Activated T-helper 1 cell treated with anti-CD3 and anti-CD28 coated beads, Interleukin-2, amount 50 U/mL, for 16 hours (primary cell): ENCODE measurements at regions not wholly inside any gene's neighbourhood (a gene's known extent, or its start where the extent isn't known, plus 50 kb on each side); places are given as distances from the start of the nearest gene placed in this dataset.
"Not testable (repeated sequence)": the region's sequence is repeated elsewhere in the genome, so short reads cannot be mapped to it uniquely, and the experiment has no call there.

Experiments used
- DNase-seq, 2 donors: peaks; one replicate each; pipeline ENCODE4 v3.0.0-alpha.2; 2020; ENCODE audit warnings: low read depth in 1 of 2, low spot score in 1 of 2

DNA sequence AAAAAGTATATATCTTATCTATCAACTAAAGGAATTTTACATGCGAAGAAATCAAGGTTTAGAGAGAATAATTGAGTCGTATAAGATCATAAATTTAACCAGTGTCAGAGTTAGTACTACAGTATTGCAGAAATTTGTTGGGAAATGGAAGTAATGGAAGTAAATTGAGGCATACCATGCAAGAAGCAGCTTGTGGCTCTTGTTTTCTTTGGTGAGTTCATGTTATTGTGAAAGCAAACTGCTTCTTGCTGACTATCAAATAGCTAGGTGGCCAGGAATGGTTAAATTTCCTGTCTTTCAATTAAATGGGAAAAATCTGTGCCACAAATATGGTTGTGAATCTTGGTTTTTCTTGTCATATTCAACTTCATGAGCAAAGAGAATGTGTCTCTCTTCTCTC, 652.7 kb downstream of the LMO4 start:
- DNase-seq: no peak

- no peak for DNase-seq
These were observed 653.1 kb downstream of the LMO4 start for GRCh38 chr1:87981810-87982209.

DNA sequence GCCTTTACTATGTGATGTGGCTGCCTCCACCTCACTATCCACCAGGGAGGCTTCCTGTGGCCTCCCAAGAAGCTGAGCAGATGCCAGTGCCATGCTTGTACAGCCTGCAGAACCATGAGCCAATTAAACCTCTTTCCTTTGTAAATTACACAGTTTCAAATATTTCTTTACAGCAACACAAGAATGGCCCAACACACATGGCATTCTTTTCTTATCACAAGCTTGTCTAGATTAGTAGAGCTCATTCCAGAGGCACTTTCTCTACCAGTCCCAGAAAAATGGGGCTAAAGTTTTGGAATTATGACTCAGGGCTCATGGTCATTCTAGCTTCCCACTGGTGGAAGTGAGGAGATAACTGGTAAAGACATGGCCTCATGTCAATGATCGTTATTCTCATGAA, 655.2 kb downstream of the LMO4 start:
- no peak for DNase-seq

DNA sequence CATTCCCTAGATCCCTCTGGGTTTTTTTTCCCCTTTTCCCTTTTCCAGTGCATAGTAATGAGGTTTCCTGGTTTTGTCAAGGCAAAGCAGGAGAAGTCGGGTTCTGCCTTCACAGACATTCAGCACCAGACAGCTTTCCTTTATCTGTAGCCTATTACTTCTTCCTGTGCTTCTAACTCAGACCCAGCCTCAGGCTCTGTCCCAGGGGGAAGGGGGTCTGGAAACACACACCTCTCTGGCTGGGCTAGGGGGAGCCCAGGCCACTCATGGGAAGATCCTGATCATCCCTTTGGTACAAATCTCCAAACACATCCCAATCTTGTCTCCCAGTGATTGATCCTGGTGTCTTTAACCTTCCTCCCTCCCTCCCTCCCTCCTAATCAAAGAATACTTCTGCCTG, 656.4 kb downstream of the LMO4 start:
- DNase-seq: no peak

GRCh38 chr1:87986130-87986866, 657.6 kb downstream of the LMO4 start:
- DNase-seq: no peak

DNA sequence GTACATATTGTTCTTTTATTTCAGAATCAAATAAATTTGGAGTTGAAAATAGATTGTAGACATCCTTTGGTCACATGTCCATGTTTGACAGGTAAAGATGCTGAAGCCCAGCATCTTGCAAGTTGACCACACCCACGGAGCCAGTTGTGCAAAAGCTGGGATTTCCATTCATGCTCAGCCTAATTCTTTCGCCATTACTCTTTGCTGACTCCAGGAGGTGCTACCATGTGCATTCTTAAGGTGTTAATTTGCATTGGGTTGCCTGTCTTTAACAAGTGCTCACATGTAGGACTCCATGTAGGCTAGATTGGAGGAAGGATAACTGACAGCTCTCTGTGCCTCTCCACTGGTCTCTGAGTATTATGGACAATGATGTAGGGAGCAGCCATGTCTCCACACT, 660.7 kb downstream of the LMO4 start:
- DNase-seq: no peak

GRCh38 chr1:87992536-87992935, 663.9 kb downstream of the LMO4 start:
- DNase-seq: not testable (repeated sequence)

- no peak for DNase-seq
These were observed 664.4 kb downstream of the LMO4 start for GRCh38 chr1:87993051-87993450.

- no peak for DNase-seq
These were observed 671.2 kb downstream of the LMO4 start for GRCh38 chr1:87999852-88000251.

GRCh38 chr1:88001460-88001859, 672.8 kb downstream of the LMO4 start:
- no peak for DNase-seq

- DNase-seq: no peak
These were observed 674.6 kb downstream of the LMO4 start for GRCh38 chr1:88003255-88003654.

DNA sequence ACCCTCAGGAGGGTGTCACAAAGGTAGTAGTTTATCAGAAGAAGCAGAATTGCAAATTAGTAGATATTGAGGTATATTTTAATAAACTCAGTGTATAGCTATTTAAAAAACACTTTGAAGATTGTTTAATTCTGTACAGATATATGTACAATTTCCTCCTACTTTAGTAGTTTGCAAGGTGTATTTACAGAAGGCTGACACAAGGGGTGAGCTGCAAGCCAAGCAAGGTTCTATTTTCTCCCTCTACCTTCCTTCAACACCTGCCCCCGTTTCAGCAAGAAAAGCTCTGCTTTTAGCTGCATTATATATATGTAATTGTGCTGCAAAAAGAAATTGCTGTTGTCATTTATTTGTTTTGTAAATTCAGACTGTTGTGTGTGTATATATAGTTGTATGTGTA, 674.2 kb upstream of the PKN2 start:
- no peak for DNase-seq

DNA sequence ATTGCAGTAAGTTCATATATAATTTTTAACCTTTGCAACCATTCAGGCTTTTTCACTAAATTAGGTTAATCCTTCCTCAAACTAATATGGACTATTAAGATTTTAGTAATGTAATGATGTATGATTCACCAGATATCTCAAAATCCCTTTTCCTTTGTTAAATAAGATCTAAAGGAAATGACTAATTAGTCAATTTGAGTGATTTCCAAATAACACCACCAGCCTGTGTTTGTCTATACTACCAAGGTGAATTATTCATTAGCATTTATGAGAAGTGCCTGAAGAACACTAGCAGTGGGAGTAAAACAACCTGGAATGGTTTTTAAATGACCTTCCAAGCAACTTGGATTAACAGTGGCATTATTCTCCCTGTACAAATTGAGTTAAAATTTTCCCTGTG, 670.6 kb upstream of the PKN2 start:
- DNase-seq: no peak

DNA sequence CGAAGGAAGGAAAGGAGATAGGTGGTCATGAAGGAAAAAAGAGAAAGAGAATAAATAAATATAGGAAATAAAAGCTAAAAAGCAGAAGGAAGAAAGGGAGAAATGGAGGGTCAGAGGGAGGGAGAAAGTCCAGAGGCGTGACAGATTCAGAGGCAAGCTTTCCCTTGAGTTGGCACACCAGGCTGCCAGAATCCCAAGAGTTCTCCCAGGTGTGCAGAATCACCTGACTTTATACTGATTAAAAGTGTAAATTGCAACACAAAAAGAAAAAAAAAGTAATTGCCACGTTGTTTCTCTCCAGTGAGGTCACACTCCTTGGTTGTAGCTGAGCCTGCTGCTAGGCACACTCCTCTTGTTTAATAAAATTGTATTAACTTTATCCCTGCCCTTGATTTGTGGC, 669.9 kb upstream of the PKN2 start:
- no peak for DNase-seq

GRCh38 chr1:88016947-88017346, 667.1 kb upstream of the PKN2 start:
- no peak for DNase-seq

- DNase-seq: no peak
These were observed 662.5 kb upstream of the PKN2 start for GRCh38 chr1:88021529-88021928.

GRCh38 chr1:88022516-88022915, 661.6 kb upstream of the PKN2 start:
- no peak for DNase-seq

DNA sequence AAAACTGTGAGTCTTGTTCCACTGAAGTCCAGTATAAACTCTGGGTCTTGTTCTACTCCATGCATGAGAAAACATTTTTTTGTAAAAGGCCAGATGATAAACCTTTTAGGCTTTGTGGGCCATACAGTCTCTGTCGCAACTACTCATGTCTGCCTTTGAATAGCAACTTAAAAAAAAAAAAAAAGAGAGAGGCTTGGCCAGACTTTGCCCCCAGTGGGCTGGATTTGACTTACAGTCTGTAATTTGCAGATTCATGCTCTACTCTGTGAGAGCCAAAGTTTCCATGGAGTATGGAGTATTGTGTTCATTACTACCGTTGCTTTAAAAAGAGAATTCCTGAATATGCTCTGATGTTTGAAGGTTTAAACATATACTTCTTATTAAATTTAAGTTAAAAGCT, 654.9 kb upstream of the PKN2 start:
- DNase-seq: no peak

DNA sequence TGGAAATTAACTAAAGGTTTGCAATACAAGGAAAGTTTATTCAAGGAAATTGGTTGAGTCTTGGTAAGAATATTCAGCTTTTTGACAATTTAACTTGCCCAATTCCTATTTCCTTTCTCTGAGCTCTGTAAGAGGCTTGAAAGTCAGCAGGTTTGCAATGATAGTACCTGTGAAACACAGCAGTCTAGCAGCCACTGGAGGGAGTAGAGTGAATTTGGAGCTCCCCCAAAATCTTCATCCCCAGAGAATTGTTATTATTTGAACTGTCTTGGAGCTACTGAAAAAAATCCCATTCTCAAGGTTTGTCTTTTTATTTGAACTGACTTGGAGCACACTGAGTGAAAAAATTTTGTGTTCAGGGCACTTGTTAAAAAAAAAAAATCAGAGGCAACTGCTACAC, 654.2 kb upstream of the PKN2 start:
- no peak for DNase-seq

- DNase-seq: no peak
These were observed 648.5 kb upstream of the PKN2 start for GRCh38 chr1:88035578-88035977.

DNA sequence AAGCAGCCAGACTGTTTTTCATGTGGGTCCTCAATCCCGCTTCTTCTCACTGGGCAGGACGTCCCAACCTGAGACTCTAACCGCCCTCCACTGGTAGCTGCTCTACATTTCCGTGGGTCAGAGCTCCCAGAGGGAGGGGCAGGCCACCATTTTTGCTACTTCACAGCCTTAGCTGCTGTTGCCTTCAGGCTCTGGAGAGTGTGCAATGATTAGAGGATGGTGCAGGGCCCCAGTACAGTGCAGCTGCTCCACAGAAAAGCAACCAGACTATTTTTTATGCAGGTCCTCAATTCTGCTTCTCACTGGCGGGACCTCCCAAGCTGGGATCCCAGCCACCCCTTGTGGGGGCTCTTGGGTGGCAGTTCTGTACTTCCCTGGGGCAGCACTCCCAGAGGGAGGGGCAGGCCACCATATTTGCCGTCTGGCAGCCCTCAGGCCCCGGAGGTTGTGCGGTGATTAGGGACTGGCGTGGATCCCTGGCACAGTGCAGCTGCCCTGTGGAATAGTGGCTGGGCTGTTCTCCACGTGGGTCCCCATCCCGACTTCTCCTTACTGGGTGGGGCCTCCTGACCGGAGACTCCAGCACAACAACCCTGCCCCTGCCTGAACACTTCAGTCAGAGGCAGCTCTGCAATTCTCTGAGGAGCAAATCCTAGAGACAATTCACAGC, 647.6 kb upstream of the PKN2 start:
- no peak for DNase-seq

DNA sequence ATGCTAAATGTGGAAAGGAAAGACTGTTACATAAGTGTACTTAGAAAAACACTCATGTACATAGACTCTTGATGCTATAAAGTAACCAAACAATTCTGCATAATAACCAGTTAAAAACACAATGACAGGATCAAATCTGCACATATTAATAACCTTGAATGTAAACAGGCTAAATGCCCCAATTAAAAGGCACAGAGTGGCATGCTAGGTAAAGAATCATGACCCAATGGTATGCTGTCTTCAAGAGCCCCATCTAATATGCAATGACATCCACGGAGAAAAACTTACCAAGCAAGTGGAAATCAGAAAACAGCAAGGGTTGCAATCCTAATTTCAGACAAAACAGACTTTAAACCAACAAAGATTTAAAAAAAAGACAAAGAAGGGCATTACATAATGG, 644.8 kb upstream of the PKN2 start:
- DNase-seq: no peak

GRCh38 chr1:88043834-88044233, 640.2 kb upstream of the PKN2 start:
- no peak for DNase-seq
